GM18858 (cell line): ENCODE measurements at regions not wholly inside any gene's neighbourhood (a gene's known extent, or its start where the extent isn't known, plus 50 kb on each side); places are given as distances from the start of the nearest gene placed in this dataset.

Source experiments
- ATAC-seq: cut with Tn5 transposase; IDR thresholded peaks from one replicate; pipeline ENCODE4 v1.9.1; 2021; ENCODE audit not compliant: unreplicated experiment

GRCh38 chr11:13907678-13908077, 54.8 kb upstream of the SPON1 start:
- no peak for ATAC-seq

GRCh38 chr11:13908535-13908934, 54.0 kb upstream of the SPON1 start:
- ATAC-seq, result no peak
